ENCODE measurements at regions not wholly inside any gene's neighbourhood (a gene's known extent, or its start where the extent isn't known, plus 50 kb on each side); places are given as distances from the start of the nearest gene placed in this dataset.

GRCh38 chr3:194824701-194825111 lies 139.0 kb downstream of the FAM43A start:
- peaks cover 2% of the 10 kb centered on the region for H3K27me3 Mint-ChIP-seq (ENCODE audit: insufficient read depth, low read depth, poor library complexity)
- H3K4me2 ChIP-seq, result no peak overlapping the region

More at GRCh38 chr3:194824701-194825111, 139.0 kb downstream of the FAM43A start:
- DNase-seq (ENCODE audit: low spot score) (no peak), ATAC-seq (no peak)
- Histone ChIP-seq H3K9me2 (ENCODE audit: insufficient read depth) (0 out of 2 replicates have a peak, but pooled peaks cover 2% of the 10 kb centered on the region), H4K20me1 (replicated peaks; ENCODE audit: insufficient read depth) (no peaks in the 10 kb centered on the region; the same call in 1 of the 2 replicates), H3F3A (replicated peaks; ENCODE audit: low read depth) (no peaks in the 10 kb centered on the region), H3K4me3 (no peak overlapping the region), H3K4me1 (ENCODE audit: insufficient read depth) (no peaks in the 10 kb centered on the region), H3K27me3 (ENCODE audit: insufficient read depth) (no peaks in the 10 kb centered on the region), H2AFZ (no peak overlapping the region), H3K36me3 (ENCODE audit: insufficient read depth) (no peaks in the 10 kb centered on the region), H3K79me2 (replicated peaks; ENCODE audit: insufficient read depth) (no peaks in the 10 kb centered on the region), H3K27ac (ENCODE audit: low read depth) (no peak overlapping the region)
- H3K4me1 Mint-ChIP-seq, result 0 out of 3 replicates have a peak, but pooled peaks cover 4% of the 10 kb centered on the region
- no peak overlapping the region for H3K27ac Mint-ChIP-seq
- H3K9me3 Mint-ChIP-seq, result no peaks in the 10 kb centered on the region; the same call in 2 of the 3 replicates
- H3K4me3 Mint-ChIP-seq, result no peak overlapping the region
- no peaks in the 10 kb centered on the region for H3K36me3 Mint-ChIP-seq (ENCODE audit: low read depth)
- TF ChIP-seq POLR2AphosphoS5 (IDR thresholded peaks at IDR 0.05; ENCODE audit: low read depth) (no peak), ZNF331 (CRISPR knock-in tag; IDR thresholded peaks at IDR 0.05; ENCODE audit: low read depth) (no peak), ETS1 (IDR thresholded peaks at IDR 0.05) (no peak), CREB1 (CRISPR knock-in tag; IDR thresholded peaks at IDR 0.05; ENCODE audit: low read depth) (no peak), NANOG (IDR thresholded peaks at IDR 0.05; ENCODE audit: borderline replicate concordance) (no peak), EZH2phosphoT487 (IDR thresholded peaks at IDR 0.05; ENCODE audit: unreplicated experiment) (no peak), EZH2 (IDR thresholded peaks at IDR 0.05; ENCODE audit: low read depth, unreplicated experiment) (no peak), REST (IDR thresholded peaks at IDR 0.05; ENCODE audit: unreplicated experiment) (no peak), JUNB (IDR thresholded peaks at IDR 0.05; ENCODE audit: unreplicated experiment) (no peak), STAT1 (IDR thresholded peaks at IDR 0.05; ENCODE audit: unreplicated experiment) (no peak), ZNF114 (CRISPR knock-in tag; IDR thresholded peaks at IDR 0.05) (no peak)
- TF ChIP-seq, protein P1, sequence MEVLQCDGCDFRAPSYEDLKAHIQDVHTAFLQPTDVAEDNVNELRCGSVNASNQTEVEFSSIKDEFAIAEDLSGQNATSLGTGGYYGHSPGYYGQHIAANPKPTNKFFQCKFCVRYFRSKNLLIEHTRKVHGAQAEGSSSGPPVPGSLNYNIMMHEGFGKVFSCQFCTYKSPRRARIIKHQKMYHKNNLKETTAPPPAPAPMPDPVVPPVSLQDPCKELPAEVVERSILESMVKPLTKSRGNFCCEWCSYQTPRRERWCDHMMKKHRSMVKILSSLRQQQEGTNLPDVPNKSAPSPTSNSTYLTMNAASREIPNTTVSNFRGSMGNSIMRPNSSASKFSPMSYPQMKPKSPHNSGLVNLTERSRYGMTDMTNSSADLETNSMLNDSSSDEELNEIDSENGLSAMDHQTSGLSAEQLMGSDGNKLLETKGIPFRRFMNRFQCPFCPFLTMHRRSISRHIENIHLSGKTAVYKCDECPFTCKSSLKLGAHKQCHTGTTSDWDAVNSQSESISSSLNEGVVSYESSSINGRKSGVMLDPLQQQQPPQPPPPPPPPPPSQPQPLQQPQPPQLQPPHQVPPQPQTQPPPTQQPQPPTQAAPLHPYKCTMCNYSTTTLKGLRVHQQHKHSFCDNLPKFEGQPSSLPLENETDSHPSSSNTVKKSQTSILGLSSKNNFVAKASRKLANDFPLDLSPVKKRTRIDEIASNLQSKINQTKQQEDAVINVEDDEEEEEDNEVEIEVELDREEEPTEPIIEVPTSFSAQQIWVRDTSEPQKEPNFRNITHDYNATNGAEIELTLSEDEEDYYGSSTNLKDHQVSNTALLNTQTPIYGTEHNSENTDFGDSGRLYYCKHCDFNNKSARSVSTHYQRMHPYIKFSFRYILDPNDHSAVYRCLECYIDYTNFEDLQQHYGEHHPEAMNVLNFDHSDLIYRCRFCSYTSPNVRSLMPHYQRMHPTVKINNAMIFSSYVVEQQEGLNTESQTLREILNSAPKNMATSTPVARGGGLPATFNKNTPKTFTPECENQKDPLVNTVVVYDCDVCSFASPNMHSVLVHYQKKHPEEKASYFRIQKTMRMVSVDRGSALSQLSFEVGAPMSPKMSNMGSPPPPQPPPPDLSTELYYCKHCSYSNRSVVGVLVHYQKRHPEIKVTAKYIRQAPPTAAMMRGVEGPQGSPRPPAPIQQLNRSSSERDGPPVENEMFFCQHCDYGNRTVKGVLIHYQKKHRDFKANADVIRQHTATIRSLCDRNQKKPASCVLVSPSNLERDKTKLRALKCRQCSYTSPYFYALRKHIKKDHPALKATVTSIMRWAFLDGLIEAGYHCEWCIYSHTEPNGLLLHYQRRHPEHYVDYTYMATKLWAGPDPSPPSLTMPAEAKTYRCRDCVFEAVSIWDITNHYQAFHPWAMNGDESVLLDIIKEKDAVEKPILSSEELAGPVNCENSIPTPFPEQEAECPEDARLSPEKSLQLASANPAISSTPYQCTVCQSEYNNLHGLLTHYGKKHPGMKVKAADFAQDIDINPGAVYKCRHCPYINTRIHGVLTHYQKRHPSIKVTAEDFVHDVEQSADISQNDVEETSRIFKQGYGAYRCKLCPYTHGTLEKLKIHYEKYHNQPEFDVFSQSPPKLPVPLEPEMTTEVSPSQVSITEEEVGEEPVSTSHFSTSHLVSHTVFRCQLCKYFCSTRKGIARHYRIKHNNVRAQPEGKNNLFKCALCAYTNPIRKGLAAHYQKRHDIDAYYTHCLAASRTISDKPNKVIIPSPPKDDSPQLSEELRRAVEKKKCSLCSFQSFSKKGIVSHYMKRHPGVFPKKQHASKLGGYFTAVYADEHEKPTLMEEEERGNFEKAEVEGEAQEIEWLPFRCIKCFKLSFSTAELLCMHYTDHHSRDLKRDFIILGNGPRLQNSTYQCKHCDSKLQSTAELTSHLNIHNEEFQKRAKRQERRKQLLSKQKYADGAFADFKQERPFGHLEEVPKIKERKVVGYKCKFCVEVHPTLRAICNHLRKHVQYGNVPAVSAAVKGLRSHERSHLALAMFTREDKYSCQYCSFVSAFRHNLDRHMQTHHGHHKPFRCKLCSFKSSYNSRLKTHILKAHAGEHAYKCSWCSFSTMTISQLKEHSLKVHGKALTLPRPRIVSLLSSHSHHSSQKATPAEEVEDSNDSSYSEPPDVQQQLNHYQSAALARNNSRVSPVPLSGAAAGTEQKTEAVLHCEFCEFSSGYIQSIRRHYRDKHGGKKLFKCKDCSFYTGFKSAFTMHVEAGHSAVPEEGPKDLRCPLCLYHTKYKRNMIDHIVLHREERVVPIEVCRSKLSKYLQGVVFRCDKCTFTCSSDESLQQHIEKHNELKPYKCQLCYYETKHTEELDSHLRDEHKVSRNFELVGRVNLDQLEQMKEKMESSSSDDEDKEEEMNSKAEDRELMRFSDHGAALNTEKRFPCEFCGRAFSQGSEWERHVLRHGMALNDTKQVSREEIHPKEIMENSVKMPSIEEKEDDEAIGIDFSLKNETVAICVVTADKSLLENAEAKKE (CRISPR knock-in tag; IDR thresholded peaks at IDR 0.05), result no peak
- TF ChIP-seq, protein P2, sequence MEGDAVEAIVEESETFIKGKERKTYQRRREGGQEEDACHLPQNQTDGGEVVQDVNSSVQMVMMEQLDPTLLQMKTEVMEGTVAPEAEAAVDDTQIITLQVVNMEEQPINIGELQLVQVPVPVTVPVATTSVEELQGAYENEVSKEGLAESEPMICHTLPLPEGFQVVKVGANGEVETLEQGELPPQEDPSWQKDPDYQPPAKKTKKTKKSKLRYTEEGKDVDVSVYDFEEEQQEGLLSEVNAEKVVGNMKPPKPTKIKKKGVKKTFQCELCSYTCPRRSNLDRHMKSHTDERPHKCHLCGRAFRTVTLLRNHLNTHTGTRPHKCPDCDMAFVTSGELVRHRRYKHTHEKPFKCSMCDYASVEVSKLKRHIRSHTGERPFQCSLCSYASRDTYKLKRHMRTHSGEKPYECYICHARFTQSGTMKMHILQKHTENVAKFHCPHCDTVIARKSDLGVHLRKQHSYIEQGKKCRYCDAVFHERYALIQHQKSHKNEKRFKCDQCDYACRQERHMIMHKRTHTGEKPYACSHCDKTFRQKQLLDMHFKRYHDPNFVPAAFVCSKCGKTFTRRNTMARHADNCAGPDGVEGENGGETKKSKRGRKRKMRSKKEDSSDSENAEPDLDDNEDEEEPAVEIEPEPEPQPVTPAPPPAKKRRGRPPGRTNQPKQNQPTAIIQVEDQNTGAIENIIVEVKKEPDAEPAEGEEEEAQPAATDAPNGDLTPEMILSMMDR (conservative IDR thresholded peaks at IDR 0.05; ENCODE audit: low read depth in 2 of 2), result no peak

Data from GM23338 (cell line).